NT2/D1 (cell line): ENCODE measurements at regions not wholly inside any gene's neighbourhood (a gene's known extent, or its start where the extent isn't known, plus 50 kb on each side); places are given as distances from the start of the nearest gene placed in this dataset.

ENCODE experiments used
- SUZ12 ChIP-seq: IDR thresholded peaks from 2 replicates; pipeline ENCODE4 v1.6.1; 2011; ENCODE audit not compliant: insufficient read length, insufficient read depth; ENCODE audit errors: extremely low read depth
- YY1 ChIP-seq: IDR thresholded peaks from 2 replicates; pipeline ENCODE4 v1.6.1; 2011; ENCODE audit not compliant: insufficient read length, insufficient read depth
- ZNF274 ChIP-seq: IDR thresholded peaks from 2 replicates; pipeline ENCODE4 v1.6.1; 2011; ENCODE audit warnings: mild to moderate bottlenecking, low read depth, low read length

GRCh38 chr12:20142956-20143355 is 225.4 kb upstream of the PDE3A start:
- TF ChIP-seq SUZ12 (no peak), YY1 (no peak), ZNF274 (no peak)
